Ishikawa (cell line): ENCODE measurements at regions not wholly inside any gene's neighbourhood (a gene's known extent, or its start where the extent isn't known, plus 50 kb on each side); places are given as distances from the start of the nearest gene placed in this dataset.

ENCODE experiments used
- CEBPB ChIP-seq: IDR thresholded peaks from 2 replicates; pipeline ENCODE4 v1.6.1; 2012
- CREB1 ChIP-seq: IDR thresholded peaks from 2 replicates; pipeline ENCODE4 v1.6.1; 2012; ENCODE audit warnings: low read depth
- EGR1 ChIP-seq: IDR thresholded peaks from 2 replicates; pipeline ENCODE4 v1.6.1; 2012
- EP300 ChIP-seq: IDR thresholded peaks from 2 replicates; pipeline ENCODE4 v1.6.1; 2012; ENCODE audit warnings: borderline replicate concordance
- FOXM1 ChIP-seq: IDR thresholded peaks from 2 replicates; pipeline ENCODE4 v1.6.1; 2012; ENCODE audit warnings: low read depth, borderline replicate concordance
- MAX ChIP-seq: IDR thresholded peaks from 2 replicates; pipeline ENCODE4 v1.6.1; 2012
- NFIC ChIP-seq: IDR thresholded peaks from 2 replicates; pipeline ENCODE4 v1.6.1; 2012
- RAD21 ChIP-seq: IDR thresholded peaks from 2 replicates; pipeline ENCODE4 v1.6.1; 2012; ENCODE audit warnings: low read depth
- TAF1 ChIP-seq: IDR thresholded peaks from 2 replicates; pipeline ENCODE4 v1.6.1; 2012; ENCODE audit warnings: low read depth, mild to moderate bottlenecking
- TCF12 ChIP-seq: IDR thresholded peaks from 2 replicates; pipeline ENCODE4 v1.6.1; 2012; ENCODE audit warnings: low read depth
- TEAD4 ChIP-seq: IDR thresholded peaks from 2 replicates; pipeline ENCODE4 v1.6.1; 2012
- YY1 ChIP-seq: IDR thresholded peaks from 2 replicates; pipeline ENCODE4 v1.6.1; 2012; ENCODE audit warnings: low read depth
- ZBTB7A ChIP-seq: IDR thresholded peaks from 2 replicates; pipeline ENCODE4 v1.6.1; 2012; ENCODE audit warnings: low read depth
- TF ChIP-seq, protein P1 (sequence below): IDR thresholded peaks from 2 replicates; pipeline ENCODE4 v1.6.1; 2012; ENCODE audit warnings: low read depth, mild to moderate bottlenecking
- TF ChIP-seq, protein P2 (sequence below): IDR thresholded peaks from 2 replicates; pipeline ENCODE4 v1.6.1; 2012

DNA sequence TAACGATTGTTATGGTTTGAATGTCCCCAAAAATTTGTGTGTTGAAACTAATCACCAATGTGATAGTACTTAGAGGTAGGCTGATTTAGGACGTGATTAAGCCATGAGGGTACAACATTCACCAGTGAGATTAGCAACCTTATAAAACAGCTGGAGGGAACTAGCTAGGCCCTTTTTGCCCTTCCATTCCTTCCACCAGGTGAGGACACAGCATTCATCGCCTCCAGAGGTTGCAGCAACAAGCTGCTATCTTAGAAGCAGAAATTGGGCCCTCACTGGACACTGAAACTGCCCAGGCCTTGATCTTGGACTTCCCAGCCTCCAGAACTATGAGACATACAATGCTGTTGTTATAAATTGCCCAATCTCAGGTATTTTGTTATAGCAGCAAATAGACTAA, 340.7 kb upstream of the JARID2 start:
- TF ChIP-seq, protein P1, sequence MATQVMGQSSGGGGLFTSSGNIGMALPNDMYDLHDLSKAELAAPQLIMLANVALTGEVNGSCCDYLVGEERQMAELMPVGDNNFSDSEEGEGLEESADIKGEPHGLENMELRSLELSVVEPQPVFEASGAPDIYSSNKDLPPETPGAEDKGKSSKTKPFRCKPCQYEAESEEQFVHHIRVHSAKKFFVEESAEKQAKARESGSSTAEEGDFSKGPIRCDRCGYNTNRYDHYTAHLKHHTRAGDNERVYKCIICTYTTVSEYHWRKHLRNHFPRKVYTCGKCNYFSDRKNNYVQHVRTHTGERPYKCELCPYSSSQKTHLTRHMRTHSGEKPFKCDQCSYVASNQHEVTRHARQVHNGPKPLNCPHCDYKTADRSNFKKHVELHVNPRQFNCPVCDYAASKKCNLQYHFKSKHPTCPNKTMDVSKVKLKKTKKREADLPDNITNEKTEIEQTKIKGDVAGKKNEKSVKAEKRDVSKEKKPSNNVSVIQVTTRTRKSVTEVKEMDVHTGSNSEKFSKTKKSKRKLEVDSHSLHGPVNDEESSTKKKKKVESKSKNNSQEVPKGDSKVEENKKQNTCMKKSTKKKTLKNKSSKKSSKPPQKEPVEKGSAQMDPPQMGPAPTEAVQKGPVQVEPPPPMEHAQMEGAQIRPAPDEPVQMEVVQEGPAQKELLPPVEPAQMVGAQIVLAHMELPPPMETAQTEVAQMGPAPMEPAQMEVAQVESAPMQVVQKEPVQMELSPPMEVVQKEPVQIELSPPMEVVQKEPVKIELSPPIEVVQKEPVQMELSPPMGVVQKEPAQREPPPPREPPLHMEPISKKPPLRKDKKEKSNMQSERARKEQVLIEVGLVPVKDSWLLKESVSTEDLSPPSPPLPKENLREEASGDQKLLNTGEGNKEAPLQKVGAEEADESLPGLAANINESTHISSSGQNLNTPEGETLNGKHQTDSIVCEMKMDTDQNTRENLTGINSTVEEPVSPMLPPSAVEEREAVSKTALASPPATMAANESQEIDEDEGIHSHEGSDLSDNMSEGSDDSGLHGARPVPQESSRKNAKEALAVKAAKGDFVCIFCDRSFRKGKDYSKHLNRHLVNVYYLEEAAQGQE = no peak
- TF ChIP-seq EGR1 = no peak

- no peak for TF ChIP-seq TCF12
- no peak for TF ChIP-seq FOXM1
- TF ChIP-seq EGR1 = no peak
- TF ChIP-seq, protein P2, sequence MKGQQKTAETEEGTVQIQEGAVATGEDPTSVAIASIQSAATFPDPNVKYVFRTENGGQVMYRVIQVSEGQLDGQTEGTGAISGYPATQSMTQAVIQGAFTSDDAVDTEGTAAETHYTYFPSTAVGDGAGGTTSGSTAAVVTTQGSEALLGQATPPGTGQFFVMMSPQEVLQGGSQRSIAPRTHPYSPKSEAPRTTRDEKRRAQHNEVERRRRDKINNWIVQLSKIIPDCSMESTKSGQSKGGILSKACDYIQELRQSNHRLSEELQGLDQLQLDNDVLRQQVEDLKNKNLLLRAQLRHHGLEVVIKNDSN = no peak
- TF ChIP-seq ZBTB7A = no peak
- no peak for TF ChIP-seq TAF1
- TF ChIP-seq, protein P1 = no peak
- no peak for TF ChIP-seq CEBPB
- TF ChIP-seq TEAD4 = no peak
- TF ChIP-seq CREB1 = no peak
- no peak for TF ChIP-seq YY1
Observed at GRCh38 chr6:14906621-14907020, 339.2 kb upstream of the JARID2 start.

DNA sequence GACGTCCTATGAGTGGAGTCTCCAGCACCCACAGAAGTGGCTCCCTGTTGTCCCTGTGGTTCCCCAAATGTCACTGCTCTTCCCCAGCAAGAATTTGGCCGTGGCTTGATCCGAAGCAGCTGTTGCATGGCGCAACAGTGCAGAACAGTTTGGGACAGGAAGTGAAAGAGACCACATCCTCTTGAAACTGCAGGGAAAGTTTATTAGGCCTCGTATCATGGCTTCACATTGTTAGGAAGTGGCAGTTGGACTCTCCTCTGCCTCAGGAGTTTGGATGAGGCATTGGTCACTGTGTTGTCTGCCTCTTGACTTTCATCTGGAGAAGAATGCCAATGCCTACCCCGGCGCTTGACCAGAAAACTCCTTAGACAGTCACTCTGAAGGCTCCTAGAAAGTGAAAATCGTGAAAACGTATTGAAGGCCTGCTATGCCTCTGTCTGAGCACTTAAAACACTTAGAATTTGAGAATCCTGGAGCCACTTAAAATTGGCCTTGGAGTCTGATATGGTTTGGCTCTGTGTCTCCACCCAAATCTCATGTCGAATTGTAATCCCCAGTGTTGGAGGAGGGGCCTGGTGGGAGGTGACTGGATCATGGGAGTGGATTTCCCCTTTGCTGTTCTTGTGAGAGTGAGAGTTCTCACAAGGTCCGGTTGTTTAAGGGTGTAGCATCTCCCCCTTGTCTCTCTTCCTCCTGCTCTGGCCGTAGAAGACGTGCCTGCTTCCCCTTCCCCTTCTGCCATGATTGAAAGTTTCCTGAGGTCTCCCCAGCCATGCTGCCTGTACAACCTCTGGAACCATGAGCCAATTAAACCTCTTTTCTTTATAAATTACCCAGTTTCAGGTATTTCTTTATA, 334.9 kb upstream of the JARID2 start:
- TF ChIP-seq EGR1 = no peak
- no peak for TF ChIP-seq TCF12
- TF ChIP-seq, protein P2 = no peak
- TF ChIP-seq TAF1 = no peak
- no peak for TF ChIP-seq CREB1

- no peak for TF ChIP-seq FOXM1
- no peak for TF ChIP-seq TAF1
- no peak for TF ChIP-seq MAX
- TF ChIP-seq TEAD4 = no peak
- no peak for TF ChIP-seq EGR1
- no peak for TF ChIP-seq RAD21
- TF ChIP-seq, protein P1 = no peak
Observed at GRCh38 chr6:14912226-14912625, 333.6 kb upstream of the JARID2 start.

DNA sequence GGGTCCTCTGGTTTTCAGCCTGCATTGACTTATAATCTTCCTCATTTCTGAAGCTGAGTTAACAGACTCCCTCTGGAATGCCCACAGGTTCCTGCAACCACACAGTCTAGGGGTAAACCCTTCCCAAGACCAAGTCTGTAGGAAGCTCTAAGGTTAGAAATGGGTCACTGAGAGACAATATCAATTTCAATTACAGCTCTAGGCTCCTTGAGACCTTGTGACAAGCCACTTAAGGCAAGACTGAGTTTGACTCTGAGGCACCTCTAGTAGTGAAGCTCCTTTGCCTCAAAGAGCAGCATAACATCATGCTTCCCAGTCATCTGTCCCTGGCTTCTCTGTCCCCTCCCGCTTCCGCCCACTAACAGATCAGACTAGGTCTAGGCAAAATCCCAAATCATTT, 333.2 kb upstream of the JARID2 start:
- TF ChIP-seq YY1 (no peak), ZBTB7A (no peak), TAF1 (no peak), FOXM1 (no peak), NFIC (no peak), MAX (no peak), EP300 (no peak), CEBPB (no peak), RAD21 (no peak), CREB1 (no peak), TEAD4 (no peak), TCF12 (no peak)
- TF ChIP-seq, protein P1 = no peak
- TF ChIP-seq, protein P2 = no peak
